Neural progenitor cell (in vitro differentiated cells): ENCODE measurements at regions not wholly inside any gene's neighbourhood (a gene's known extent, or its start where the extent isn't known, plus 50 kb on each side); places are given as distances from the start of the nearest gene placed in this dataset.

ENCODE experiments used
- CTCF ChIP-seq: fragments of 200-600 bp; sonication (generic); IDR thresholded peaks from 2 replicates; pipeline ENCODE4 v1.5.1; 2017; ENCODE audit warnings: antibody characterized with exemption, mild to moderate bottlenecking
- EZH2 ChIP-seq: fragments of 200-600 bp; sonication (generic); IDR thresholded peaks from 2 replicates; pipeline ENCODE4 v1.6.1; 2017; ENCODE audit warnings: antibody characterized with exemption, mild to moderate bottlenecking, moderate library complexity
- EZH2phosphoT487 ChIP-seq: fragments of 200-600 bp; sonication (generic); IDR thresholded peaks from 2 replicates; pipeline ENCODE4 v1.6.1; 2017; ENCODE audit warnings: antibody characterized with exemption

GRCh38 chr13:105291987-105292386, 1243.5 kb downstream of the EFNB2 start:
- no peak for TF ChIP-seq EZH2
- TF ChIP-seq CTCF: no peak
- no peak for TF ChIP-seq EZH2phosphoT487
